ENCODE measurements at regions not wholly inside any gene's neighbourhood (a gene's known extent, or its start where the extent isn't known, plus 50 kb on each side); places are given as distances from the start of the nearest gene placed in this dataset.

DNA sequence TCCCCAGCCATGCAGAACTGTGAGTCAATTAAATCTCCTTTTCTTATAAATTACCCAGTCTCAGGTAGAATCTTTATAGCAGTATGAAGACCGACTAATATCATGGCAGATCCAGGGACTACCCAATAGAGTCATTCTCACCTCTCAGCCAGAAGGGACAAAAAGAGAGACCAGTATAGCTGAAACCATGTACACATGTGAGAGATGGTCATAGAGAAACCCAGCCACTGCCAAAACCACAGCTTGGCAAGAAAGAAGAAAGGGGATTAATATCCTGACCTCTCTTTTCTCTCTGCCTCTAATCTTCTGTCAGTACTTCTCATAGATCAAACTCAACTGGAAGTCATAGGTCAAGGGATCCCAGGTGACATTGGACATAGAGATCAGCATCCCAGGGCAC is 109.8 kb downstream of the CCDC34 start:
- Histone ChIP-seq H3K27me3 (ENCODE audit: control insufficient read depth, insufficient read depth, low read length) (no peaks in the 10 kb centered on the region), H3K79me2 (no peaks in the 10 kb centered on the region), H3K27ac (no peak overlapping the region), H3K4me3 (ENCODE audit: low read depth, low read length) (no peak overlapping the region), H2AFZ (no peak overlapping the region), H3K9ac (no peak overlapping the region), H3K9me3 (ENCODE audit: control insufficient read depth, low read length) (no peaks in the 10 kb centered on the region), H3K36me3 (ENCODE audit: control insufficient read depth, insufficient read depth, low read length) (no peaks in the 10 kb centered on the region), H3K4me1 (no peaks in the 10 kb centered on the region), H3K4me2 (ENCODE audit: low read length) (no peak overlapping the region)
- TF ChIP-seq, protein P1, sequence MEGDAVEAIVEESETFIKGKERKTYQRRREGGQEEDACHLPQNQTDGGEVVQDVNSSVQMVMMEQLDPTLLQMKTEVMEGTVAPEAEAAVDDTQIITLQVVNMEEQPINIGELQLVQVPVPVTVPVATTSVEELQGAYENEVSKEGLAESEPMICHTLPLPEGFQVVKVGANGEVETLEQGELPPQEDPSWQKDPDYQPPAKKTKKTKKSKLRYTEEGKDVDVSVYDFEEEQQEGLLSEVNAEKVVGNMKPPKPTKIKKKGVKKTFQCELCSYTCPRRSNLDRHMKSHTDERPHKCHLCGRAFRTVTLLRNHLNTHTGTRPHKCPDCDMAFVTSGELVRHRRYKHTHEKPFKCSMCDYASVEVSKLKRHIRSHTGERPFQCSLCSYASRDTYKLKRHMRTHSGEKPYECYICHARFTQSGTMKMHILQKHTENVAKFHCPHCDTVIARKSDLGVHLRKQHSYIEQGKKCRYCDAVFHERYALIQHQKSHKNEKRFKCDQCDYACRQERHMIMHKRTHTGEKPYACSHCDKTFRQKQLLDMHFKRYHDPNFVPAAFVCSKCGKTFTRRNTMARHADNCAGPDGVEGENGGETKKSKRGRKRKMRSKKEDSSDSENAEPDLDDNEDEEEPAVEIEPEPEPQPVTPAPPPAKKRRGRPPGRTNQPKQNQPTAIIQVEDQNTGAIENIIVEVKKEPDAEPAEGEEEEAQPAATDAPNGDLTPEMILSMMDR (IDR thresholded peaks at IDR 0.05): no peak

GRCh38 chr11:27250867-27251665 is 111.9 kb downstream of the CCDC34 start:
- TF ChIP-seq, protein P1 (IDR thresholded peaks at IDR 0.05): no peak
- no peak overlapping the region for H3K27ac ChIP-seq
- H3K4me2 ChIP-seq (ENCODE audit: low read length): no peak overlapping the region
- no peak overlapping the region for H3K9ac ChIP-seq
- H2AFZ ChIP-seq: no peak overlapping the region
- H3K36me3 ChIP-seq (ENCODE audit: control insufficient read depth, insufficient read depth, low read length): no peaks in the 10 kb centered on the region
- no peaks in the 10 kb centered on the region for H3K4me1 ChIP-seq
- H3K4me3 ChIP-seq (ENCODE audit: low read depth, low read length): no peak overlapping the region
- no peaks in the 10 kb centered on the region for H3K79me2 ChIP-seq
- no peaks in the 10 kb centered on the region for H3K9me3 ChIP-seq (ENCODE audit: control insufficient read depth, low read length)
- H3K27me3 ChIP-seq (ENCODE audit: control insufficient read depth, insufficient read depth, low read length): no peaks in the 10 kb centered on the region

GRCh38 chr11:27248576-27249509 is 114.2 kb downstream of the CCDC34 start:
- H3K9ac ChIP-seq: no peak overlapping the region
- H3K36me3 ChIP-seq (ENCODE audit: control insufficient read depth, insufficient read depth, low read length): no peaks in the 10 kb centered on the region
- TF ChIP-seq, protein P1 (IDR thresholded peaks at IDR 0.05): no peak
- H2AFZ ChIP-seq: no peak overlapping the region
- no peaks in the 10 kb centered on the region for H3K4me1 ChIP-seq
- no peaks in the 10 kb centered on the region for H3K27me3 ChIP-seq (ENCODE audit: control insufficient read depth, insufficient read depth, low read length)
- H3K9me3 ChIP-seq (ENCODE audit: control insufficient read depth, low read length): no peaks in the 10 kb centered on the region
- no peaks in the 10 kb centered on the region for H3K79me2 ChIP-seq
- H3K4me3 ChIP-seq (ENCODE audit: low read depth, low read length): no peak overlapping the region
- no peak overlapping the region for H3K4me2 ChIP-seq (ENCODE audit: low read length)
- no peak overlapping the region for H3K27ac ChIP-seq

DNA sequence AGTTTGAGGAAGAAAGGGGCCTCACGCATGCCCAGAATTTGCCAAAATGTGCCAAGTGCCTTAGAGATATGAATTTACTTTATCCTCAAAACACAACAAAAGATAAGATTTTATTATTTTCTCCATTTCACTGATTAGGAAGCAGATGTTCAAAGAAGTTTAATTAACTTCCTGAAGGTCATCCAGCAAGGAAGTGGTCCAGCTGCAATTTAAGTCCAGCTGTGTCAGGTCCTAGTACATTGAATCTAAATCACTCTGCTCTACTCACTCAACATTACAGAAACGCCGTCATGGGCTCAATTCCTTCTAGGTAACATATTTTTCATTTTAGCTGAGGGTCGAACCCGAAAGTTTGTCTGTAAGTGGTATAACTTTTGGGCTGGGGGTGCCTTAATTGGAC is 115.4 kb downstream of the CCDC34 start:
- Histone ChIP-seq H3K27me3 (ENCODE audit: control insufficient read depth, insufficient read depth, low read length) (no peaks in the 10 kb centered on the region), H3K79me2 (no peaks in the 10 kb centered on the region), H3K9ac (no peak overlapping the region), H3K4me3 (ENCODE audit: low read depth, low read length) (no peak overlapping the region), H2AFZ (no peak overlapping the region), H3K9me3 (ENCODE audit: control insufficient read depth, low read length) (no peaks in the 10 kb centered on the region), H3K27ac (no peak overlapping the region), H3K36me3 (ENCODE audit: control insufficient read depth, insufficient read depth, low read length) (no peaks in the 10 kb centered on the region), H3K4me2 (ENCODE audit: low read length) (no peak overlapping the region), H3K4me1 (no peaks in the 10 kb centered on the region)
- TF ChIP-seq, protein P1 (IDR thresholded peaks at IDR 0.05): no peak

Measured in parathyroid adenoma (tissue), 2 donors.